ENCODE measurements at regions not wholly inside any gene's neighbourhood (a gene's known extent, or its start where the extent isn't known, plus 50 kb on each side); places are given as distances from the start of the nearest gene placed in this dataset.
"Not testable (repeated sequence)": the region's sequence is repeated elsewhere in the genome, so short reads cannot be mapped to it uniquely, and the experiment has no call there.

- DNase-seq (ENCODE audit: low spot score): no peak
Observed at GRCh38 chrX:54615109-54615508, 85.1 kb downstream of the GNL3L start.

GRCh38 chrX:54633641-54634040, 103.6 kb downstream of the GNL3L start:
- DNase-seq (ENCODE audit: low spot score): no peak

GRCh38 chrX:54639018-54639345, 109.0 kb downstream of the GNL3L start:
- no peak for DNase-seq (ENCODE audit: low spot score)

GRCh38 chrX:54639346-54640102, 109.5 kb downstream of the GNL3L start:
- DNase-seq (ENCODE audit: low spot score): peak; percentile 94

DNA sequence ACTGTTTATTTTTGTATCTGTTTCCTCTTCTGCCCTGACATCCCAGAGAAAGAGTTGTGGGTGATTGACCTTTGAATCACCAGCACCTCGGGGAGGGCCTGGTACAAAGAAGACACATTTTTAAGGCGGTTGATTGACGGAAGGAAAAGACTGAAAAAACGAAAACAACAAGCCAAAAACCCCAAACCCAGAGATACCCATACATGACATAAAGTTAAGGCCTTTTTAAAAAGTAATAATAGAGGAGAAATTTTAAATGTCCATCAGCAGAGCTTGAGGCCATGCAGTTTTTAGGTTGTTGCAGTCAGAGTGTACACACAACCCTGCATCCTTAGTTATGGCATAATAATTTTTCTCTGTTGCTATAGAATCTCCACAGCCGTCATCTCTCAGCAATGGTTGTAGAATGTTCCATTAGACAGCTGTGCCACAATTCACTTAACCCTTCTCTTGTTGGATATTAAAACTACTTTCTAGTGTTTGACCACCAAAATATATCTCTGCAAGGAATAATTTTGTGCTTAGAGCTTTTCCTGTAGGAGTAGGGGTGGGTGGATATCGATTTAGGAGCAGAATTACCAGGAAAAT, 110.2 kb downstream of the GNL3L start:
- no peak for DNase-seq (ENCODE audit: low spot score)

DNA sequence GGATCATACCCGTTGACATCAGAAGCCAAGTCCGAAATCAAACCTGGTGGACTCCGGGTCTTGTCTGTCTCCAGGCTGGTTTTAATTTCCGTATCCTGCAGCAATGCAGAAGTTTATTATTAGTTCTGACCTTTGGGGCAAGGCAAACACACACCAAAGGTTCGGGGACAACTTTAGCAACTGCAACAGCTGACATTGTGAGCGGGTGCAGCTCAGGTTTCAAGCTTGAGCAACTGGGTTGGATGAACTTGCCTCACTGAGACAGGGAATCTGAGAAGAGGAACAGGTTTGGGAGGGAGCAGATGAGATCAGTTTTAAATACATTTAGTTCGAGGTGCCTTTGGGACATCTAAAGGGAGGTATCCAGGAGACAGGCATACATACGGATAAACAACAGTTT, 110.7 kb downstream of the GNL3L start:
- no peak for DNase-seq (ENCODE audit: low spot score)

DNA sequence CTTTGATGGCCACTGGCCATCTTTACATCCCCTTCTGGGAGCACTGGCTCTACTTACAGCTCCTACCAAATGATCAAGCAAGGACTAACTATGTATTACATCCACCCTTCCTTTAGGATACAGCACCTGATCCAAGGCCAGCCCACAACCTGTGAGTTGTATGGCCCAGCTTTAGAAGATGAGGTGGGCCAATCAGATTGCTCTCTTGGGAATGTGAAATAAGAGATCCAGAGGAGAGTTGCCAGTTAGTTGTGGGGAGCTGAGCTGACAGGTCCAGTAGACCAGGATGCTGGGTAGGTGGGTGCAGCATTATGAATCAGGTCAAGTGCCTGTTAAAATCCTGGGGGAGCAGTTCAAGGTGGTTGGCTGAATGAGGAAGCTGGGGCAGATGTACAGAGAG, 111.5 kb downstream of the GNL3L start:
- DNase-seq (ENCODE audit: low spot score): no peak

DNA sequence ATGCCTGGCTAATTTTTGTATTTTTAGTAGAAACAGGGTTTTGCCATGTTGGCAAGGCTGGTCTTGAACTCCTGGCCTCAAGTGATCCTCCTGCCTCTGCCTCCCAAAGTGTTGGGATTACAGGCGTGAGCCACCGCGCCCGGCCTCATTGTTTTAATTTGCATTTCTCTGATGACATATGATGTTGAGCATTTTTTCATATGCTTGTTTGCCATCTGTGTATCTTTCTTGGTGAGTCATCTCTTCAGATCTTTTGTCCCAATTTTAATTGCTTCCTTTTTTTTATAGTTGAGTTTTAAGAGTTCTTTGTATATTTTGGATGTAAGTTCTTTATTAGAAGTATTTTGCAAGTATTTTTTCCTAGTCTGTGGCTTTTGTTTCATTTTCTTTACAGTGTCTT, 117.6 kb downstream of the GNL3L start:
- DNase-seq (ENCODE audit: low spot score): not testable (repeated sequence)

DNA sequence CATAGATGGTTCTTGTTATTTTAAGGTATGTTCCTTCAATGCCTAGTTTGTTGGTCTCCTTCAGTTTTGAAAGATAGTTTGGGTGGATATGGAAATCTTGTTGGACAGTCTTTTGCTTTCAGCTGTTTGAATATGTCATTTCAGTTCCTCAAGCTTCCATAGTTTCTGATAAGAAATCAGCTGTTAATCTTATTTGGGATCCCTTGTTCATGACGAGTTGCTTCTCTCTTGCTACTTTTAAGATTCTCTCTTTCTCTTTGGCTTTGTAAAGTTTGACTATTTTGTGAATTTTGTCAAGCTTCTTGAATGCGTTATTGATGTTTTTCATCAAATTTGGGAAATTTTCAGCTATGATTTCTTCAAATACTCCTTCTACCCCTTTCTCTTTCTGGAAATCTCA, 129.5 kb downstream of the GNL3L start:
- DNase-seq (ENCODE audit: low spot score): no peak

GRCh38 chrX:54675762-54676161, 122.3 kb downstream of the ITIH6 start:
- no peak for DNase-seq (ENCODE audit: low spot score)

DNA sequence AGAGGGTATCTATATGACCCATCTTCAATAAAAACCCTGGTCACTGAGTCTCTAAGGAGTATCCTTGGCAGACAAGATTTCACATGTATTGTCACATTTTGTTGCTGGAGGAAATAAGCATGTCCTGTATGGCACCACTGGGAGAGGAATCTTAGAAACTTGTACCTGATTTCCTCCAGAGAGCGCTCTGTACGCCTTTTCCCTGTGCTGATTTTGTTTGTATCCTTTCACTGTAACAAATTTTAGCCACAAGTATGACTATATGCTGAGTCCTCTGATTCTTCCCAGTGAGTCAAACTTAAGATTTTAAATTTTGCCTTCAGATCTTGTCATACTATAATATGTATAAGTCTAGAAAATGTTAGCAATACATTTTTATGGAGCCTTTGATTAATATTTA, 102.8 kb downstream of the ITIH6 start:
- DNase-seq (ENCODE audit: low spot score): no peak

DNA sequence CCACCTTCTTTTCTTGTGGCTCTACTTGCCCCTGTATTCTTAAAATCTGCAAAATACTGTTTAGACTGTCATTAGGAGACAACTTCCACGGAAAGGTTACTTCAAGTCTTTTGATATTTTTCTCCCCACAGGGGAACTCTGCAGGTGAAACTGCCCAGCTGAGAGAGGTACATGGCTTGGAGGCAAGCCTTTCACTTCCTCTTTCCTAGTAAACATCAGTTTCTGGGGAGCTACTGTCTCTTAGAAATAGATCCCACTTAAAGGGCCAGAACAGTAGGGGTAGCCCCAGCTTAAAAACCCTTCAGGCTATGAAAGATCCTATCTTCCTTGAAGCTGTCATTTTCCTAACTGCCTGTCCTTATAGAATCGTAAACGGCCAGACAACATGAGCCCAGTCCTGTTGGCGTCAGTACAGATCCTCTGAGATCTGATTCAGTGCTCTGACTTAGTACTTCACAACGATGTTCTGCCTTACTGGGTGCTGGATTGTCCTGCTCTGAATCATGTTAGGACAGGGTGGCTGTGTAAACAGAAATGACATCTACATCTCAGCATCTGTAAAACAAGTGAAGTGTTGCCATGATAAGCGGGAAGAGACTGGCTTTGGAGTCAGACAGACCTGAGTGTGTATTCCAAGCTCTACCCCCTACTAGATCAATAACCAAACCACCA, 102.1 kb downstream of the ITIH6 start:
- no peak for DNase-seq (ENCODE audit: low spot score)

Measured in globus pallidus (tissue), 1 donor.